Ishikawa (cell line): ENCODE measurements at regions not wholly inside any gene's neighbourhood (a gene's known extent, or its start where the extent isn't known, plus 50 kb on each side); places are given as distances from the start of the nearest gene placed in this dataset.

Source experiments
- CREB1 ChIP-seq: IDR thresholded peaks from 2 replicates; pipeline ENCODE4 v1.6.1; 2012; ENCODE audit warnings: low read depth
- EP300 ChIP-seq: IDR thresholded peaks from 2 replicates; pipeline ENCODE4 v1.6.1; 2012; ENCODE audit warnings: borderline replicate concordance
- NFIC ChIP-seq: IDR thresholded peaks from 2 replicates; pipeline ENCODE4 v1.6.1; 2012
- REST ChIP-seq: IDR thresholded peaks from 2 replicates; pipeline ENCODE4 v1.6.1; 2012; ENCODE audit warnings: low read depth, mild to moderate bottlenecking
- ZBTB7A ChIP-seq: IDR thresholded peaks from 2 replicates; pipeline ENCODE4 v1.6.1; 2012; ENCODE audit warnings: low read depth

GRCh38 chr3:11717768-11718636 is 74.3 kb upstream of the VGLL4 start:
- TF ChIP-seq NFIC (no peak), EP300 (no peak), REST (no peak), ZBTB7A (no peak), CREB1 (no peak)
